H1 (cell line): ENCODE measurements at regions not wholly inside any gene's neighbourhood (a gene's known extent, or its start where the extent isn't known, plus 50 kb on each side); places are given as distances from the start of the nearest gene placed in this dataset.

Source experiments
- CTCF ChIA-PET: fragments of 300-600 bp; sonication (Branson Sonifier 250); formaldehyde crosslinking; loops from one replicate; lab custom pipeline; 2021; ENCODE audit not compliant: partially characterized antibody; lab: Charles Lee
- POLR2A ChIA-PET: fragments of 300-600 bp; sonication (Branson Sonifier 250); formaldehyde crosslinking; loops from one replicate; lab custom pipeline; 2021; ENCODE audit warnings: inconsistent platforms; ENCODE audit not compliant: partially characterized antibody; lab: Charles Lee
- DNase-seq, 2 experiments: peaks; one replicate each; pipeline versions ENCODE4 v3.0.0 to v3.0.0-alpha.2; 2010 to 2022; ENCODE audit warnings: low spot score in 2 of 2, low read depth in 1 of 2, mixed read lengths in 1 of 2
- FAIRE-seq: peaks from 2 replicates; lab custom pipeline; 2011; peaks lifted over from hg19 to GRCh38; lab: Jason Lieb, UNC
- H2AFZ ChIP-seq: 2 replicates; pipeline ENCODE4 v1.8.1; 2012; ENCODE audit warnings: low read length, inconsistent platforms
- H2AK5ac ChIP-seq: 2 replicates; pipeline ENCODE4 v1.6.1; 2013; ENCODE audit warnings: low read depth, low read length
- H2BK120ac ChIP-seq: replicated peaks from 2 replicates; pipeline ENCODE3; 2013; ENCODE audit warnings: low read depth, low read length, inconsistent platforms
- H2BK12ac ChIP-seq: 2 replicates; pipeline ENCODE4 v1.6.1; 2013; ENCODE audit warnings: low read depth, low read length
- H2BK15ac ChIP-seq: 2 replicates; pipeline ENCODE4 v1.6.1; 2013; ENCODE audit warnings: low read length
- H2BK20ac ChIP-seq: 2 replicates; pipeline ENCODE4 v1.6.1; 2013; ENCODE audit warnings: low read length
- H2BK5ac ChIP-seq: 2 replicates; pipeline ENCODE4 v1.6.1; 2013; ENCODE audit warnings: low read depth, low read length
- H3K14ac ChIP-seq: 2 replicates; pipeline ENCODE4 v1.6.1; 2013; ENCODE audit warnings: inconsistent platforms; ENCODE audit not compliant: insufficient read length
- H3K18ac ChIP-seq: 2 replicates; pipeline ENCODE4 v1.6.1; 2013; ENCODE audit warnings: low read length; ENCODE audit errors: extremely low read depth
- H3K23ac ChIP-seq: 2 replicates; pipeline ENCODE4 v1.6.1; 2013; ENCODE audit warnings: inconsistent platforms; ENCODE audit not compliant: insufficient read length
- H3K23me2 ChIP-seq: 2 replicates; pipeline ENCODE4 v1.6.1; 2013; ENCODE audit warnings: low read depth, low read length
- H3K27ac ChIP-seq: 2 replicates; pipeline ENCODE4 v1.6.1; 2011; ENCODE audit warnings: low read depth, low read length, inconsistent platforms
- H3K27me3 ChIP-seq, 4 experiments: replicated peaks in 1 of 4; 1 replicate in 1 of 4; 2 replicates in 3 of 4; pipeline versions ENCODE4 v1.6.1 to v1.8.1; 2011 to 2013; ENCODE audit warnings: low read length in 3 of 4, mild to moderate bottlenecking in 3 of 4, inconsistent platforms in 2 of 4, mixed read lengths in 2 of 4, moderate library complexity in 1 of 4; ENCODE audit not compliant: control insufficient read depth in 3 of 4, insufficient read depth in 3 of 4; ENCODE audit errors: extremely low read depth in 1 of 4
- H3K36me3 ChIP-seq, 4 experiments: 2 replicates each; pipeline versions ENCODE4 v1.6.1 to v1.8.1; 2011 to 2013; ENCODE audit warnings: mild to moderate bottlenecking in 4 of 4, low read length in 3 of 4, moderate library complexity in 2 of 4, control low read depth in 1 of 4, inconsistent platforms in 1 of 4; ENCODE audit not compliant: insufficient read depth in 4 of 4, control insufficient read depth in 2 of 4
- H3K4ac ChIP-seq: replicated peaks from 2 replicates; pipeline ENCODE3; 2013; ENCODE audit warnings: low read length, low read depth, mixed read lengths, inconsistent platforms; ENCODE audit not compliant: insufficient read length
- H3K4me1 ChIP-seq, 4 experiments: replicated peaks in 1 of 4; 1 replicate in 1 of 4; 2 replicates in 3 of 4; pipeline versions ENCODE4 v1.6.1 to v1.8.1; 2011 to 2013; ENCODE audit warnings: low read length in 3 of 4, inconsistent platforms in 2 of 4, mixed read lengths in 1 of 4; ENCODE audit not compliant: insufficient read depth in 4 of 4, control insufficient read depth in 3 of 4
- H3K4me2 ChIP-seq, 2 experiments: 2 replicates each; pipeline versions ENCODE4 v1.6.1 to v1.8.1; 2011 to 2013; ENCODE audit warnings: low read depth in 2 of 2, low read length in 2 of 2, control low read depth in 1 of 2, inconsistent platforms in 1 of 2, mild to moderate bottlenecking in 1 of 2; ENCODE audit not compliant: insufficient read depth in 1 of 2
- H3K4me3 ChIP-seq, 4 experiments: fragments of 200-600, 300-600 bp in 1 of 4; sonication (generic), shearing (Covaris generic), sonication (Bioruptor Twin) in 1 of 4; 2 replicates each; pipeline versions ENCODE4 v1.5.1 to v1.8.1; 2011 to 2016; ENCODE audit warnings: low read length in 4 of 4, low read depth in 3 of 4, control low read depth in 2 of 4, inconsistent platforms in 2 of 4, mild to moderate bottlenecking in 2 of 4, mixed read lengths in 1 of 4, moderate library complexity in 1 of 4; ENCODE audit not compliant: insufficient read depth in 2 of 4; ENCODE audit errors: extremely low read depth in 1 of 4
- H3K56ac ChIP-seq: replicated peaks from 2 replicates; pipeline ENCODE3; 2013; ENCODE audit warnings: low read depth, mild to moderate bottlenecking, mixed read lengths, low read length, inconsistent platforms; ENCODE audit not compliant: insufficient read length
- H3K79me1 ChIP-seq: 2 replicates; pipeline ENCODE4 v1.6.1; 2013; ENCODE audit warnings: low read depth, low read length, control low read depth
- H3K79me2 ChIP-seq, 2 experiments: 2 replicates each; pipeline versions ENCODE4 v1.6.1 to v1.8.1; 2012 to 2013; ENCODE audit warnings: low read length in 2 of 2, mild to moderate bottlenecking in 2 of 2, inconsistent platforms in 1 of 2; ENCODE audit not compliant: insufficient read depth in 2 of 2, control insufficient read depth in 1 of 2
- H3K9ac ChIP-seq, 4 experiments: replicated peaks in 1 of 4; 1 replicate in 1 of 4; 2 replicates in 3 of 4; pipeline versions ENCODE4 v1.6.1 to v1.8.1; 2011 to 2013; ENCODE audit warnings: low read depth in 3 of 4, low read length in 3 of 4, control low read depth in 2 of 4, mild to moderate bottlenecking in 2 of 4, moderate library complexity in 2 of 4, inconsistent platforms in 1 of 4; ENCODE audit errors: extremely low read depth in 1 of 4
- H3K9me3 ChIP-seq, 2 experiments: 2 replicates each; pipeline versions ENCODE4 v1.6.1 to v1.8.1; 2012 to 2013; ENCODE audit warnings: mild to moderate bottlenecking in 2 of 2, moderate library complexity in 2 of 2, control low read depth in 1 of 2, inconsistent platforms in 1 of 2, low read depth in 1 of 2, low read length in 1 of 2, mixed read lengths in 1 of 2; ENCODE audit not compliant: insufficient read depth in 2 of 2
- H4K20me1 ChIP-seq, 2 experiments: replicated peaks in 1 of 2; 2 replicates each; pipeline versions ENCODE3 to v1.8.1; 2011 to 2013; ENCODE audit warnings: inconsistent platforms in 2 of 2, low read length in 2 of 2, mild to moderate bottlenecking in 1 of 2; ENCODE audit not compliant: insufficient read depth in 2 of 2, control insufficient read depth in 1 of 2
- H4K5ac ChIP-seq: 2 replicates; pipeline ENCODE4 v1.6.1; 2013; ENCODE audit warnings: low read length, low read depth, mixed read lengths, inconsistent platforms; ENCODE audit not compliant: insufficient read length
- H4K8ac ChIP-seq: 2 replicates; pipeline ENCODE4 v1.8.0; 2013; ENCODE audit warnings: mild to moderate bottlenecking, moderate library complexity, low read length, inconsistent platforms; ENCODE audit not compliant: insufficient read depth; ENCODE audit errors: extremely low read depth
- H4K91ac ChIP-seq: replicated peaks from 2 replicates; pipeline ENCODE3; 2013; ENCODE audit warnings: low read length, mixed read lengths, inconsistent platforms; ENCODE audit not compliant: insufficient read length
- BCL11A ChIP-seq, 2 experiments: IDR thresholded peaks; one replicate each; pipeline ENCODE4 v1.6.1; 2011; ENCODE audit warnings: low read depth in 2 of 2, low read length in 2 of 2, mild to moderate bottlenecking in 2 of 2
- CBX8 ChIP-seq: fragments of 300-800, 300-1000 bp; sonication (generic); IDR thresholded peaks from 2 replicates; pipeline ENCODE4 v1.7.1; 2016; ENCODE audit warnings: low read depth, low read length, borderline replicate concordance
- CTBP2 ChIP-seq: IDR thresholded peaks from 2 replicates; pipeline ENCODE4 v1.7.0; 2011; ENCODE audit warnings: borderline replicate concordance, mild to moderate bottlenecking, moderate library complexity, mixed read lengths, low read length; ENCODE audit not compliant: insufficient read depth, insufficient read length
- CTCF ChIP-seq, 3 experiments: IDR thresholded peaks; 1 replicate in 2 of 3; 2 replicates in 1 of 3; pipeline versions ENCODE4 v1.5.1 to v1.6.1; 2011; ENCODE audit warnings: low read length in 3 of 3, mild to moderate bottlenecking in 3 of 3, inconsistent platforms in 2 of 3, low read depth in 1 of 3, moderate library complexity in 1 of 3; ENCODE audit not compliant: insufficient read depth in 1 of 3; ENCODE audit errors: control extremely low read depth in 1 of 3
- E2F6 ChIP-seq: IDR thresholded peaks from 2 replicates; pipeline ENCODE4 v1.6.1; 2012; ENCODE audit warnings: inconsistent platforms
- JUND ChIP-seq: IDR thresholded peaks from 2 replicates; pipeline ENCODE4 v1.6.1; 2011; ENCODE audit warnings: mild to moderate bottlenecking, improper control_type of control experiment, low read length
- NANOG ChIP-seq: IDR thresholded peaks from 2 replicates; pipeline ENCODE4 v1.6.1; 2011; ENCODE audit warnings: low read length, low read depth, mild to moderate bottlenecking, inconsistent platforms; ENCODE audit not compliant: insufficient read depth, poor library complexity, severe bottlenecking
- PHF8 ChIP-seq: fragments of 200-600 bp; sonication (generic); conservative IDR thresholded peaks from 2 replicates; pipeline ENCODE4 v1.7.1; 2012; ENCODE audit warnings: low read depth, mild to moderate bottlenecking, inconsistent platforms, low read length, moderate library complexity
- RFX5 ChIP-seq: IDR thresholded peaks from 2 replicates; pipeline ENCODE4 v1.6.1; 2011; ENCODE audit warnings: low read depth, low read length, improper control_type of control experiment, borderline replicate concordance
- RNF2 ChIP-seq: fragments of 200-900, 300-1000 bp; sonication (generic); IDR thresholded peaks from 2 replicates; pipeline ENCODE4 v1.7.1; 2016; ENCODE audit warnings: borderline replicate concordance, low read depth, mild to moderate bottlenecking, antibody characterized with exemption, low read length; ENCODE audit not compliant: poor library complexity, severe bottlenecking; ENCODE audit errors: missing control alignments
- SIX5 ChIP-seq: IDR thresholded peaks from 2 replicates; pipeline ENCODE4 v1.6.1; 2011; ENCODE audit warnings: mild to moderate bottlenecking, low read depth, low read length
- SRF ChIP-seq: IDR thresholded peaks from 2 replicates; pipeline ENCODE4 v1.6.1; 2011; ENCODE audit warnings: mild to moderate bottlenecking, low read depth, low read length, moderate library complexity

- POLR2A ChIA-PET: no interaction called here
- CTCF ChIA-PET: no interaction called here
- H3K4me1 ChIP-seq: no peaks in the 10 kb centered on the region
- no peak overlapping the region for H3K9ac ChIP-seq
- DNase-seq (no peak), FAIRE-seq (no peak)
- no peak overlapping the region for H4K8ac ChIP-seq
- H2BK15ac ChIP-seq: no peak overlapping the region
- no peak overlapping the region for H2BK20ac ChIP-seq
- H3K18ac ChIP-seq: no peak overlapping the region
- H3K27me3 ChIP-seq: no peaks in the 10 kb centered on the region
- no peak overlapping the region for H2BK120ac ChIP-seq
- H3K4ac ChIP-seq: no peak overlapping the region
- H2BK12ac ChIP-seq: no peak overlapping the region
- H3K23me2 ChIP-seq: no peaks in the 10 kb centered on the region
- no peak overlapping the region for H3K27ac ChIP-seq
- no peak overlapping the region for H4K5ac ChIP-seq
- no peaks in the 10 kb centered on the region for H4K20me1 ChIP-seq
- no peak overlapping the region for H3K4me2 ChIP-seq
- no peak overlapping the region for H3K56ac ChIP-seq
- H2AK5ac ChIP-seq: no peak overlapping the region
- no peaks in the 10 kb centered on the region for H3K79me2 ChIP-seq
- no peak overlapping the region for H3K23ac ChIP-seq
- no peaks in the 10 kb centered on the region for H3K9me3 ChIP-seq
- H4K91ac ChIP-seq: no peak overlapping the region
- no peak overlapping the region for H3K14ac ChIP-seq
- no peaks in the 10 kb centered on the region for H3K36me3 ChIP-seq
- H3K4me3 ChIP-seq: no peak overlapping the region
- H2BK5ac ChIP-seq: no peak overlapping the region
- H3K79me1 ChIP-seq: no peaks in the 10 kb centered on the region
- no peak overlapping the region for H2AFZ ChIP-seq
- TF ChIP-seq RFX5 (no peak), RNF2 (no peak), PHF8 (no peak), CBX8 (no peak), CTCF (IDR thresholded peaks at IDR 0.05; ENCODE audit: control extremely low read depth in 1 of 3, insufficient read depth in 1 of 3, low read depth in 1 of 3, low read length in 3 of 3) (no peak), JUND (no peak), NANOG (no peak), SRF (no peak), SIX5 (no peak), BCL11A (IDR thresholded peaks at IDR 0.05; ENCODE audit: low read depth in 2 of 2, low read length in 2 of 2) (no peak), E2F6 (no peak), CTBP2 (no peak)
Measured at GRCh38 chr5:4043135-4043534, 447.5 kb downstream of the IRX1 start.
